PC-3 (cell line): ENCODE measurements at regions not wholly inside any gene's neighbourhood (a gene's known extent, or its start where the extent isn't known, plus 50 kb on each side); places are given as distances from the start of the nearest gene placed in this dataset.

Experiments used
- ATAC-seq: fragments of 200-7000 bp; cut with Tn5 transposase; 2 replicates; pipeline ENCODE4 v1.9.1; 2020; ENCODE audit warnings: mild to moderate bottlenecking, moderate library complexity
- BruUV-seq: library from RNA; stranded (reverse); fragments of 400-500 nt; replicated peaks from 2 replicates; lab custom pipeline; 2021; lab: Mats Ljungman, UMichigan
- CTCF ChIA-PET: fragments of 300-600 bp; sonication (Branson Sonifier 250); formaldehyde crosslinking; loops from one replicate; lab custom pipeline; 2022; ENCODE audit warnings: antibody characterized with exemption; lab: Charles Lee
- POLR2A ChIA-PET: fragments of 300-600 bp; sonication (Branson Sonifier 250); formaldehyde crosslinking; loops from one replicate; lab custom pipeline; 2022; ENCODE audit warnings: antibody characterized with exemption; ENCODE audit not compliant: unreplicated experiment; lab: Charles Lee
- DNase-seq: peaks from one replicate; pipeline ENCODE4 v3.0.0-alpha.2; 2015
- H2AFZ ChIP-seq: fragments of 300-600 bp; sonication (generic); 2 replicates; pipeline ENCODE4 v1.6.0; 2016; ENCODE audit warnings: antibody characterized with exemption, low read length
- H3F3A ChIP-seq: fragments of 300-600 bp; sonication (generic); one replicate; pipeline ENCODE4 v1.6.0; 2017; ENCODE audit warnings: antibody characterized with exemption, low read length, control low read depth, mild to moderate bottlenecking; ENCODE audit not compliant: unreplicated experiment
- H3K27ac ChIP-seq: fragments of 300-600 bp; sonication (generic); 2 replicates; pipeline ENCODE4 v1.5.1; 2016; ENCODE audit warnings: mild to moderate bottlenecking, low read length
- H3K27me3 ChIP-seq: fragments of 300-600 bp; sonication (generic); 2 replicates; pipeline ENCODE4 v1.6.1; 2016; ENCODE audit warnings: low read length, mixed read lengths
- H3K36me3 ChIP-seq: fragments of 300-600 bp; sonication (generic); 2 replicates; pipeline ENCODE4 v1.6.1; 2016; ENCODE audit warnings: low read depth, mixed run types, low read length, mixed read lengths
- H3K4me1 ChIP-seq: fragments of 300-600 bp; sonication (generic); 2 replicates; pipeline ENCODE4 v1.5.1; 2016; ENCODE audit warnings: low read length; ENCODE audit not compliant: insufficient read depth
- H3K4me2 ChIP-seq: fragments of 300-600 bp; sonication (generic); 2 replicates; pipeline ENCODE4 v1.6.0; 2016; ENCODE audit warnings: low read length
- H3K4me3 ChIP-seq: fragments of 300-600 bp; sonication (generic); 2 replicates; pipeline ENCODE4 v1.5.1; 2016; ENCODE audit warnings: mild to moderate bottlenecking, low read length, mixed read lengths
- H3K79me2 ChIP-seq: fragments of 300-600 bp; sonication (generic); 2 replicates; pipeline ENCODE4 v1.6.1; 2017; ENCODE audit warnings: low read length, mixed read lengths
- H3K9ac ChIP-seq: fragments of 300-600 bp; sonication (generic); 2 replicates; pipeline ENCODE4 v1.6.0; 2016; ENCODE audit warnings: mild to moderate bottlenecking, low read length
- H3K9me2 ChIP-seq: fragments of 300-600 bp; sonication (generic); replicated peaks from 2 replicates; pipeline ENCODE4 v1.6.1; 2016; ENCODE audit warnings: mixed run types, low read length, mixed read lengths
- H3K9me3 ChIP-seq: fragments of 300-600 bp; sonication (generic); 2 replicates; pipeline ENCODE4 v1.6.1; 2016; ENCODE audit warnings: low read length, mixed read lengths
- H4K20me1 ChIP-seq: fragments of 300-600 bp; sonication (generic); 2 replicates; pipeline ENCODE4 v1.6.1; 2016; ENCODE audit warnings: low read length, mixed read lengths
- CTCF ChIP-seq: fragments of 300-600 bp; sonication (generic); conservative IDR thresholded peaks from 2 replicates; pipeline ENCODE4 v1.5.1; 2017; ENCODE audit warnings: antibody characterized with exemption, low read depth, mild to moderate bottlenecking, low read length
- EZH2 ChIP-seq: fragments of 300-600 bp; sonication (generic); IDR thresholded peaks from one replicate; pipeline ENCODE4 v1.6.1; 2017; ENCODE audit warnings: antibody characterized with exemption, mild to moderate bottlenecking, low read length; ENCODE audit not compliant: unreplicated experiment
- EZH2phosphoT487 ChIP-seq: fragments of 300-600 bp; sonication (generic); IDR thresholded peaks from 2 replicates; pipeline ENCODE4 v1.6.1; 2018; ENCODE audit warnings: mild to moderate bottlenecking, antibody characterized with exemption, low read length, borderline replicate concordance
- intact Hi-C: fragments of 100-400 bp; cut with micrococcal nuclease; formaldehyde crosslinking; loops from 2 replicates; pipeline ENCODE4 v1.9.0; 2023

- H3K4me1 ChIP-seq = no peaks in the 10 kb centered on the region
- no peak overlapping the region for H3K9ac ChIP-seq
- H2AFZ ChIP-seq = no peak overlapping the region
- H3K79me2 ChIP-seq = no peaks in the 10 kb centered on the region
- intact Hi-C loops = no loop called here
- H3K4me2 ChIP-seq = no peak overlapping the region
- TF ChIP-seq CTCF (no peak), EZH2phosphoT487 (no peak), EZH2 (no peak)
- no peaks in the 10 kb centered on the region for H3F3A ChIP-seq
- no TSS peak for BruUV-seq
- ChIA-PET CTCF (no interaction called here), POLR2A (no interaction called here)
- H3K9me2 ChIP-seq = no peaks in the 10 kb centered on the region
- DNase-seq (no peak), ATAC-seq (no peak)
- H3K36me3 ChIP-seq = no peaks in the 10 kb centered on the region
- no peaks in the 10 kb centered on the region for H3K9me3 ChIP-seq
- H3K27ac ChIP-seq = no peak overlapping the region
- H4K20me1 ChIP-seq = no peaks in the 10 kb centered on the region
- H3K4me3 ChIP-seq = no peak overlapping the region
- peaks cover 72% of the 10 kb centered on the region for H3K27me3 ChIP-seq
Measured at GRCh38 chr18:78399992-78400503, 579.6 kb upstream of the SALL3 start.

- H3F3A ChIP-seq = no peaks in the 10 kb centered on the region
- DNase-seq = no peak
- H3K4me3 ChIP-seq = no peak overlapping the region
- no peaks in the 10 kb centered on the region for H3K4me1 ChIP-seq
- H3K4me2 ChIP-seq = no peak overlapping the region
- no TSS peak for BruUV-seq
- no peaks in the 10 kb centered on the region for H3K9me2 ChIP-seq
- no peak overlapping the region for H3K27ac ChIP-seq
- ChIA-PET POLR2A (no interaction called here), CTCF (no interaction called here)
- no peak overlapping the region for H3K9ac ChIP-seq
- no peaks in the 10 kb centered on the region for H3K9me3 ChIP-seq
- peaks cover 72% of the 10 kb centered on the region for H3K27me3 ChIP-seq
- no peak for ATAC-seq
- TF ChIP-seq EZH2phosphoT487 = no peak
- TF ChIP-seq EZH2 = no peak
- TF ChIP-seq CTCF = no peak
- H3K36me3 ChIP-seq = no peaks in the 10 kb centered on the region
- H3K79me2 ChIP-seq = no peaks in the 10 kb centered on the region
- H2AFZ ChIP-seq = no peak overlapping the region
- no peaks in the 10 kb centered on the region for H4K20me1 ChIP-seq
- intact Hi-C loops = no loop called here
Measured at GRCh38 chr18:78402440-78402839, 577.2 kb upstream of the SALL3 start.

- BruUV-seq = no TSS peak
Measured at GRCh38 chr18:78402966-78403365, 576.7 kb upstream of the SALL3 start.

More at GRCh38 chr18:78402966-78403365, 576.7 kb upstream of the SALL3 start:
- no peaks in the 10 kb centered on the region for H3K9me3 ChIP-seq
- no peak overlapping the region for H3K4me3 ChIP-seq
- no peaks in the 10 kb centered on the region for H3K36me3 ChIP-seq
- no peaks in the 10 kb centered on the region for H3F3A ChIP-seq
- no peak overlapping the region for H3K4me2 ChIP-seq
- peaks cover 76% of the 10 kb centered on the region for H3K27me3 ChIP-seq
- no peak overlapping the region for H3K9ac ChIP-seq
- no peaks in the 10 kb centered on the region for H3K79me2 ChIP-seq
- ATAC-seq (no peak), DNase-seq (no peak)
- no peak for TF ChIP-seq EZH2phosphoT487
- TF ChIP-seq EZH2 = no peak
- TF ChIP-seq CTCF = no peak
- no peaks in the 10 kb centered on the region for H3K9me2 ChIP-seq
- POLR2A ChIA-PET = no interaction called here
- H4K20me1 ChIP-seq = no peaks in the 10 kb centered on the region
- no peaks in the 10 kb centered on the region for H3K4me1 ChIP-seq
- no peak overlapping the region for H2AFZ ChIP-seq
- CTCF ChIA-PET = no interaction called here
- intact Hi-C loops = no loop called here
- H3K27ac ChIP-seq = no peak overlapping the region
